Glomerular visceral epithelial cell (primary cell): ENCODE measurements at regions not wholly inside any gene's neighbourhood (a gene's known extent, or its start where the extent isn't known, plus 50 kb on each side); places are given as distances from the start of the nearest gene placed in this dataset.
A peak's percentile ranks its signal among the peaks of the same experiment; 100 is the strongest.
"Not testable (repeated sequence)": the region's sequence is repeated elsewhere in the genome, so short reads cannot be mapped to it uniquely, and the experiment has no call there.

ENCODE experiments used
- DNase-seq: peaks from one replicate; pipeline ENCODE4 v3.0.0-alpha.2; 2016; ENCODE audit errors: extremely low spot score

GRCh38 chrX:13427441-13428052, 107.7 kb upstream of the ATXN3L start:
- no peak for DNase-seq

GRCh38 chrX:13420545-13421183, 100.8 kb upstream of the ATXN3L start:
- DNase-seq, result no peak

- DNase-seq, result no peak
These were observed 100.1 kb upstream of the ATXN3L start for GRCh38 chrX:13419918-13420317.

- DNase-seq, result no peak
These were observed 99.4 kb upstream of the ATXN3L start for GRCh38 chrX:13419276-13419675.

GRCh38 chrX:13418126-13419097, 98.6 kb upstream of the ATXN3L start:
- peak; percentile 55 for DNase-seq

- DNase-seq, result no peak
These were observed 95.7 kb upstream of the ATXN3L start for GRCh38 chrX:13415509-13415908.

- no peak for DNase-seq
These were observed 94.3 kb upstream of the ATXN3L start for GRCh38 chrX:13414006-13414647.

- no peak for DNase-seq
These were observed 92.4 kb upstream of the ATXN3L start for GRCh38 chrX:13412208-13412600.

- no peak for DNase-seq
These were observed 91.8 kb upstream of the ATXN3L start for GRCh38 chrX:13411496-13412207.

- DNase-seq, result not testable (repeated sequence)
These were observed 88.7 kb upstream of the ATXN3L start for GRCh38 chrX:13408599-13408998.

- not testable (repeated sequence) for DNase-seq
These were observed 84.9 kb upstream of the ATXN3L start for GRCh38 chrX:13404777-13405176.

GRCh38 chrX:13404364-13404763, 84.5 kb upstream of the ATXN3L start:
- DNase-seq, result no peak

GRCh38 chrX:13401724-13402123, 81.9 kb upstream of the ATXN3L start:
- DNase-seq, result peak; percentile 43

- no peak for DNase-seq
These were observed 79.0 kb upstream of the ATXN3L start for GRCh38 chrX:13398839-13399238.

GRCh38 chrX:13397878-13398818, 78.3 kb upstream of the ATXN3L start:
- peak; percentile 96 for DNase-seq

GRCh38 chrX:13396924-13397323, 77.1 kb upstream of the ATXN3L start:
- DNase-seq, result peak; percentile 66

GRCh38 chrX:13389501-13389900, 69.6 kb upstream of the ATXN3L start:
- DNase-seq, result no peak

GRCh38 chrX:13387666-13388494, 68.0 kb upstream of the ATXN3L start:
- DNase-seq, result no peak

- DNase-seq, result no peak
These were observed 66.8 kb upstream of the ATXN3L start for GRCh38 chrX:13386636-13387035.
